Ectodermal cell (in vitro differentiated cells): ENCODE measurements at regions not wholly inside any gene's neighbourhood (a gene's known extent, or its start where the extent isn't known, plus 50 kb on each side); places are given as distances from the start of the nearest gene placed in this dataset.

Source experiments
- H3K27ac ChIP-seq: 2 replicates; pipeline ENCODE4 v1.7.0; 2013; ENCODE audit warnings: mild to moderate bottlenecking, low read depth, low read length; ENCODE audit not compliant: insufficient read depth, poor library complexity, severe bottlenecking
- H3K27me3 ChIP-seq: 2 replicates; pipeline ENCODE4 v1.7.0; 2013; ENCODE audit warnings: mild to moderate bottlenecking, low read length; ENCODE audit not compliant: insufficient read depth, control insufficient read depth, poor library complexity, severe bottlenecking
- H3K36me3 ChIP-seq: one replicate; pipeline ENCODE4 v1.7.0; 2013; ENCODE audit warnings: low read length; ENCODE audit not compliant: control insufficient read depth, insufficient read depth
- H3K4me1 ChIP-seq: one replicate; pipeline ENCODE4 v1.7.0; 2013; ENCODE audit warnings: low read length; ENCODE audit not compliant: control insufficient read depth, insufficient read depth
- H3K4me3 ChIP-seq: 2 replicates; pipeline ENCODE4 v1.7.0; 2013; ENCODE audit warnings: low read depth, low read length, control low read depth; ENCODE audit not compliant: insufficient read depth
- H3K9me3 ChIP-seq: 2 replicates; pipeline ENCODE4 v1.7.0; 2013; ENCODE audit warnings: mild to moderate bottlenecking, low read length, moderate library complexity; ENCODE audit not compliant: control insufficient read depth
- WGBS, 2 experiments: methylation state at CpG; one replicate each; pipeline ENCODE4 v1.1.7; 2013; ENCODE audit warnings: missing lambda C conversion rate in 2 of 2; 5-methylcytosine and 5-hydroxymethylcytosine counted together

DNA sequence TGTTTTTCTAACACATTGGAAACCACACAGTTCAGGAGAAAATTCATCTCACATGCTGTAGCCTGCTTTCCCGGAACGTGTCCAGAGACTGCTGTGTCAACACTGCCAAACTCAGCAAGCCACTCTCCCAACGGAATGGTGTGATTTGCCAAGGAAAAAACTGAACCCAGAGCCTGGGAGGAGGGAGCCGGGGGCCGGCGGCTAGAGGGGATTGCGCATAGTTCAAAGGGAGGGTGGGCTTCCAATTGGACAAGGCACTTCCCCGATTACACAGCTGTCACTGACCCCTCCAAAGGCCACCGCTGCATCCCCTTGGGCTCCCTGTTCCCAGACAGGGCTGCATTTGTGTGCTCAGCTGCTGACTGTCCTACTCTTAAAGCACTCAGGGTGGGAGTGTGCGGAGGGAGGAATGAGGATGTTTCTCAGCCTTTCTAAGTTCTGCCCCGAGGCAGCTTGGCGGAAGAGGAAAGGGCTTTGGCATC is 256.2 kb downstream of the ZNF621 start:
- H3K36me3 ChIP-seq: no peaks in the 10 kb centered on the region
- peaks cover 23% of the 10 kb centered on the region for H3K4me1 ChIP-seq
- H3K27me3 ChIP-seq: no peaks in the 10 kb centered on the region
- H3K27ac ChIP-seq: peak overlapping the region; percentile 78
- 57 to 69% methylated on average over 12 of the region's 12 CpGs for WGBS, 2 experiments
- H3K4me3 ChIP-seq: no peak overlapping the region
- no peaks in the 10 kb centered on the region for H3K9me3 ChIP-seq

DNA sequence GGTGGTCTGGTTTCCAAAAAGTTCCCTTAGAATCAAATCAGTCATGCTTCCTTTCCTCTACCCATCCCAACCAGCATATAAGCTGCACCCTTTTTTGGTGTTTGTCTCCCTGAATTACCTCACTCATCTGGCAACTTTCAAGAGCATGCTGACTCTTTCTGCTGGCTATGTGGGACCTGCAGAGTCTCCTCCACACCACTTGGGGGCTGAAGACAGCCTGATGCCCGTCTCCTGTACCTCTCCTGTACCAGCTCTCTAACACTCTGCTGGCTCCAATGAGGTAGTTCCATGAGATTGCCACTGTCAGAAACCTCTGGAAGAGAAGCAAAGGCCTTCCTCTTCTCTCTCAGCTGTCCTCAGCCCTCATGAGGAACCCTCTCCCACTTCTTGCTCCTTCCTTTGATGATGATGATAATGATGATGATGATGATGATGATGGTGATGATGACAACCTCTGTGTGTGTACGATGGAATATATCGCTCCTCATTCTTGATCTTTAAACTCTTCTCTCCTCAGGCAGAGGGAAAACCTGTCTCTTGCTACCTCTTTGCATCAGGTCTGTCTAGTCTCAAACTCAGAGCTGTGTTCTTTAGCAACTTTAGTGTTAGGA is 257.5 kb downstream of the ZNF621 start:
- Histone ChIP-seq H3K4me1 (peaks cover 20% of the 10 kb centered on the region), H3K36me3 (no peaks in the 10 kb centered on the region), H3K27ac (no peak overlapping the region), H3K27me3 (no peaks in the 10 kb centered on the region), H3K9me3 (no peaks in the 10 kb centered on the region), H3K4me3 (no peak overlapping the region)
- WGBS, 2 experiments: 93 to 94% methylated on average over 3 of the region's 3 CpGs

DNA sequence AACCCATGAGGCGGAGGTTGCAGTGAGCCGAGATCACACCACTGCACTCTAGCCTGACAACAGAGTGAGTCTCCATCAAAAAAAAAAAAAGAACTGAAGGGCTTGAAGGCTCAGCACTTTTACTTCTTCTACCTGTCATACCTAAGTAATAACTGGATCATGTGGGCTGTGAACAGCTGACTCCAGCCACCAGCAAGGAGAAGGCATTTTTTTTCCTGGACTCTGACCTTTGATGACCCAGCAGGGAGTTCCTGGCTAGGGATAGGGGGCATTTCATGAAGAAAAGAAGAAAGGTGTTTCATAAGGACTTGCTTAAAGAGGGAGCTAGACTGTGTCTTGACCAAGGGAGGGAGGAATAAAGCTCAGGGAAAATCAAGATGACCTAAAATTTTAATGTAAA is 266.0 kb downstream of the ZNF621 start:
- WGBS, 2 experiments: 89 to 92% methylated on average over 2 of the region's 2 CpGs
- Histone ChIP-seq H3K4me1 (no peaks in the 10 kb centered on the region), H3K36me3 (no peaks in the 10 kb centered on the region)

DNA sequence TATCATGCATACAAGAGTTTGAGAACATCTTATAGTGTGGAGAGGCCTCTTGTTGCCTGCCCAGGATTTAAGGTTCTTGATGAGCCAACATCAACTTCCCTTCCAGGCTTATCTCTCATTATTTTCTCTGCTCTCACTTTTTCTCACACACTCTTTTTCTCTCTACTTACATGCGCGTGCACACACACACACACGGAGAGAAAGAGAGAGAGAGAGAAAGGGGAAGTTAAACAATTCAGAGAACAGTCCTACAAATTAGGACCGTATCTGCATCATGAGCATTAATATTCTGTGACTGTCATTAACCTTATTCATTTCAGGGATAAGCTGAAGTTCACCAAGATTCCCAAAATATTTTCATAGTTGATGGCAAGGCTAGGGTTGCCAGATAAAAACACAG is 269.0 kb downstream of the ZNF621 start:
- Histone ChIP-seq H3K9me3 (no peaks in the 10 kb centered on the region), H3K27ac (no peak overlapping the region), H3K27me3 (no peaks in the 10 kb centered on the region), H3K4me1 (no peaks in the 10 kb centered on the region), H3K36me3 (no peaks in the 10 kb centered on the region), H3K4me3 (no peak overlapping the region)
- WGBS, 2 experiments: 88 to 96% methylated on average over 1 to 4 of the region's 4 CpGs

More for the DNA sequence above, 266.0 kb downstream of the ZNF621 start:
- no peaks in the 10 kb centered on the region for H3K27me3 ChIP-seq
- no peaks in the 10 kb centered on the region for H3K9me3 ChIP-seq
- no peak overlapping the region for H3K27ac ChIP-seq
- H3K4me3 ChIP-seq: no peak overlapping the region

DNA sequence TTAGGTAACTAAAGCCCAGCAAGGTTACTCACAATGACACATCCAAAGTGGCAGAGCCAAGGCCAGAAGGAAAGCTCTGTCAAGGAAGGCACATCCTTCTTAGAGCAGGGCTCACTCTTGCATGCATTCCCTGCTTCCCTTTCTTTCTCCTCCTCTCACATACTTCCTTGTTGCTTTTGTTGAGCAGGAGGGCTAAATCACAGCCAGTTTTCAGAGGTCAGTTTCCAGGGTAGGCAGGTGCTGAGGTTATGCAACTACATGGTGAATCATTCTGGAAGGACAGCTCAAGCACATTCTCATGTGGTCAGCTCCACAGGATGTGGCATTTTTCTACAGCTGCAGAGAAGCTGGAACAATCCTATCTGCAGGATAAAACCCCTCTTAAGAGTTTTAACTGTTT is 275.6 kb downstream of the ZNF621 start:
- no peaks in the 10 kb centered on the region for H3K9me3 ChIP-seq
- no peak overlapping the region for H3K27ac ChIP-seq
- H3K27me3 ChIP-seq: no peaks in the 10 kb centered on the region
- no peaks in the 10 kb centered on the region for H3K4me1 ChIP-seq
- H3K36me3 ChIP-seq: no peaks in the 10 kb centered on the region
- no peak overlapping the region for H3K4me3 ChIP-seq

DNA sequence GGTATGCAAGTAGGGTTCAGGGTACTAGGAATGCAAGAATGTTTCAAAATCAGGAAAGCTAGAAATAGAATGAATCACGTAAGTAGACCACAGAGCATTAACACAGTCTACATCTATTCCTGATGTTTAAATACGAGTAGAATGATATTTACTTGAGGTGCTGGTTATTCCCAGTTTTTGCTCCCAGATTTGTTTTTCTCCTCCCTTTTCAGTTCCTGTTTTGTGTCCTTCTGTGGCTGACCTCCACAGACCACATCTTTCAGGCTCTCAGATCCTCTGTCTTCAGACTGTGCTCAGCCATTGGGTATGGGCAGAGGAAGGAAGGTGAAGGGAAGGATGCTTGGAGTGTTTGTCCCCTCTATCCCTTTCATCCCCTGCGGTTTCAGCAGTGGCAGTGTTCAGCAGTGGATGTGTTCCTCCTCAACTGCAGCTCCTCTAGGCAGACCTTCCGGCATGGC is 276.6 kb downstream of the ZNF621 start:
- Histone ChIP-seq H3K27ac (no peak overlapping the region), H3K36me3 (no peaks in the 10 kb centered on the region), H3K4me1 (no peaks in the 10 kb centered on the region), H3K27me3 (no peaks in the 10 kb centered on the region), H3K4me3 (no peak overlapping the region), H3K9me3 (no peaks in the 10 kb centered on the region)
- 89 to 96% methylated on average over 4 of the region's 4 CpGs for WGBS, 2 experiments

DNA sequence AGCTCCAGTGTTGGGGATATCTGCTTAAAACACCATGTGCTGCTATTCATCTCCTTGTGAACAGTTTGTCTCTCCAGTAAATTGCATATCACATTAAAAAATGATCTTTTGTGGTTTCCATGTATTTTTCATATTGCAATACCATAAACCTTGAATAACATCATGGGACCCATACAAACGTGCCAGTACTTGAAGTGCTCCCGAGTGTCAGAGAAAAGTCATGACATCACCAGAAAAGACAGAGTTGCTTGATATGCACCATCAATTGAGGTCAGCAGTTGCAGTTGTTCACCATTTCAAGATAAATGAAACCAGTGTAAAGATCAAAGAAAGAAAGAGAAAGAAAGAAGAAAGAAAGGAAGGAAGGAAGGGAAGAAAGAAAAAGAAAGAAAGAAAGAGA is 278.6 kb downstream of the ZNF621 start:
- no peaks in the 10 kb centered on the region for H3K36me3 ChIP-seq
- H3K4me3 ChIP-seq: no peak overlapping the region
- H3K27me3 ChIP-seq: no peaks in the 10 kb centered on the region
- no peak overlapping the region for H3K27ac ChIP-seq
- H3K9me3 ChIP-seq: no peaks in the 10 kb centered on the region
- no peaks in the 10 kb centered on the region for H3K4me1 ChIP-seq
- 88 to 95% methylated on average over 2 of the region's 2 CpGs for WGBS, 2 experiments

DNA sequence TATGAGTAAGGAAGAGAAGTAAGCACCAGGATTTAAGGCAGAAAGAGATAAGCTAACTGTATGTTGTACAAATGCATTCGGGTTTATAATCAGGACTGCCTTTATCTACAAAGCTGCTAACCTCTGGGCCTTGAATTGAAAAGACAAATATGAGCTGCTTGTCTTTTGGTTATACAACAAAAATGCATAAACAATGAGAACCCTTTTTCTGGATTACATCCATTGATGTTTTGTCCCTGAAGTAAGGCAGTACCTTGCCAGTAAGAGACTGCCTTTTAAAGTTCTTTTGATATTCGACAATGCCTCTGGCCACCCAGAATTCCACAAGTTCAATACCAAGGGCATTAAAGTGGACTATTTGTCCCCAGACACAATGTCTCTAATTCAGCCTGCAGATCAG is 280.7 kb downstream of the ZNF621 start:
- Histone ChIP-seq H3K36me3 (no peaks in the 10 kb centered on the region), H3K4me1 (no peaks in the 10 kb centered on the region), H3K27ac (no peak overlapping the region), H3K27me3 (no peaks in the 10 kb centered on the region), H3K9me3 (peaks cover 6% of the 10 kb centered on the region), H3K4me3 (no peak overlapping the region)
- 90 to 95% methylated on average over 2 of the region's 2 CpGs for WGBS, 2 experiments

DNA sequence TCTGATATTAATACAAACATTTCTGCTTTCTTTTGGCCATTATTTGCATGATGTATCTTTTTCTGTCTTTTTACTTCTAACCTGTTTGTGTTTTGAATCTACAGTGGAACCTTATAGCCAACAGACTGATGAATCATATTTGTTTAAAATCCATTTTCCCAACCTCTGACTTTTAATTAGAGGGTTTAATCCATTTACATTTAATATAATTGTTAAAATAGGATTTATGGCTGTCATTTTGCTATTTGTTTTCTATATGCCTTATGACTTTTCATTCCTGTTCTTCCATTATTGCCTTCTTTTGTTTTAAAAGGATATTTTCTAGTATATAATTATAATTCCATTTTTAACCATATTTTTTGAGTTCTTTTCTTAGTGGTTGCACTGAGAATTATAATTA is 286.1 kb downstream of the ZNF621 start:
- Histone ChIP-seq H3K27me3 (no peaks in the 10 kb centered on the region), H3K4me3 (no peak overlapping the region), H3K9me3 (peaks cover 6% of the 10 kb centered on the region), H3K4me1 (no peaks in the 10 kb centered on the region), H3K36me3 (no peaks in the 10 kb centered on the region), H3K27ac (no peak overlapping the region)

DNA sequence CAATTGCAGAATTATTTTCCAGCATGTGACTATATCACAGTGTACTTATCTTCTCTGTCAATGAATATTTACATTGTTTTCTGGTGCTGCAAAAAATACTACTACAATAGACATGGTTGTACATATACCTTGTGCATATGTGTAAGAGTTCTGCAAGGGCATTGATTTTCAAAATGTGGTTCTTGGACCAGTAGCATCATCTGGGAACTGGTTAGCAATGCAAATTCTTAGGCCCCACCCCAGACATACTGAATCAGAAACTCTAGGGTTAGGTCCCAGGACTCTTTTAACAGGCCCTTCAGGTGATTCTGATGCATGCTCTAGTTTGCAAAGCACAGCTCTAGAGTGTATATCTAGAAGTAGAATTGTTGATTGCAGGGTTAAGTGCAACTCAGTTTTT is 292.3 kb downstream of the ZNF621 start:
- Histone ChIP-seq H3K36me3 (no peaks in the 10 kb centered on the region), H3K4me3 (no peak overlapping the region), H3K9me3 (no peaks in the 10 kb centered on the region), H3K4me1 (no peaks in the 10 kb centered on the region), H3K27me3 (no peaks in the 10 kb centered on the region), H3K27ac (no peak overlapping the region)

DNA sequence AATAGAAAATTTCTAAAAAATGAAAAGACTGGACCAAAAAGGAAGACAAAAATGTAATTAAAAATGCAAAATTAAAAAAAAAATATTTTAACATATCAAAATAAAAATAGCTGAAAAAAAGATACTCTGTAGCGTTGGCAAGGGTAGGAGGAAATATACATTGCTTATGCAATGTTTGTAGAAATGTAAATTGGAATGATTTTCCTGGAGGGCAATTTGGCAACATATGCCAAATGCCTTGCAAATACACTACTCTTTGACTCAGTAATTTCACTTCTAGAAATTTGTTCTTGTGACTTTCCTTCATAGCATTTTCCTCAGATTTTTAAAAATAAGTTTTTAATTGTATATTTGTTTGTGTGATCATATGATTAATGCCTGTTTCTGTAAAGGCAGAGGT is 296.6 kb downstream of the ZNF621 start:
- H3K4me3 ChIP-seq: no peak overlapping the region
- H3K27ac ChIP-seq: no peak overlapping the region
- WGBS, 2 experiments: 80 to 100% methylated on average over 1 of the region's 1 CpG
- H3K4me1 ChIP-seq: no peaks in the 10 kb centered on the region
- H3K27me3 ChIP-seq: no peaks in the 10 kb centered on the region
- H3K9me3 ChIP-seq: no peaks in the 10 kb centered on the region
- H3K36me3 ChIP-seq: no peaks in the 10 kb centered on the region
